Right atrium auricular region (tissue), 2 donors: ENCODE measurements at regions not wholly inside any gene's neighbourhood (a gene's known extent, or its start where the extent isn't known, plus 50 kb on each side); places are given as distances from the start of the nearest gene placed in this dataset.

ENCODE experiments used
- DNase-seq: peaks from one replicate; pipeline ENCODE4 v3.0.0-alpha.2; 2019; ENCODE audit warnings: low spot score
- H3K27ac ChIP-seq, 2 donors: fragments of 200-600 bp; sonication (generic); 1 replicate in 1 of 2; 2 replicates in 1 of 2; pipeline ENCODE4 v1.5.1; 2016 to 2019
- H3K27me3 ChIP-seq, 2 donors: fragments of 200-600 bp; sonication (generic); one replicate each; pipeline versions ENCODE4 v1.5.1 to v1.6.0; 2017 to 2019
- H3K36me3 ChIP-seq: fragments of 200-600 bp; sonication (generic); one replicate; pipeline ENCODE4 v1.5.1; 2016
- H3K4me1 ChIP-seq, 2 donors: fragments of 200-600 bp; sonication (generic); one replicate each; pipeline versions ENCODE4 v1.5.1 to v1.6.0; 2017 to 2019
- H3K4me3 ChIP-seq, 2 donors: fragments of 200-600 bp; sonication (generic); 1 replicate in 1 of 2; 2 replicates in 1 of 2; pipeline ENCODE4 v1.5.1; 2017 to 2019; ENCODE audit warnings: mild to moderate bottlenecking in 1 of 2, moderate library complexity in 1 of 2
- H3K9me3 ChIP-seq, 2 donors: fragments of 200-600 bp; sonication (generic); one replicate each; pipeline ENCODE4 v1.5.1; 2019
- TF ChIP-seq, protein P1 (sequence below), 2 donors: fragments of 200-600 bp; sonication (generic); IDR thresholded peaks; one replicate each; pipeline ENCODE4 v1.5.1; 2019; ENCODE audit warnings: antibody characterized with exemption in 2 of 2

DNA sequence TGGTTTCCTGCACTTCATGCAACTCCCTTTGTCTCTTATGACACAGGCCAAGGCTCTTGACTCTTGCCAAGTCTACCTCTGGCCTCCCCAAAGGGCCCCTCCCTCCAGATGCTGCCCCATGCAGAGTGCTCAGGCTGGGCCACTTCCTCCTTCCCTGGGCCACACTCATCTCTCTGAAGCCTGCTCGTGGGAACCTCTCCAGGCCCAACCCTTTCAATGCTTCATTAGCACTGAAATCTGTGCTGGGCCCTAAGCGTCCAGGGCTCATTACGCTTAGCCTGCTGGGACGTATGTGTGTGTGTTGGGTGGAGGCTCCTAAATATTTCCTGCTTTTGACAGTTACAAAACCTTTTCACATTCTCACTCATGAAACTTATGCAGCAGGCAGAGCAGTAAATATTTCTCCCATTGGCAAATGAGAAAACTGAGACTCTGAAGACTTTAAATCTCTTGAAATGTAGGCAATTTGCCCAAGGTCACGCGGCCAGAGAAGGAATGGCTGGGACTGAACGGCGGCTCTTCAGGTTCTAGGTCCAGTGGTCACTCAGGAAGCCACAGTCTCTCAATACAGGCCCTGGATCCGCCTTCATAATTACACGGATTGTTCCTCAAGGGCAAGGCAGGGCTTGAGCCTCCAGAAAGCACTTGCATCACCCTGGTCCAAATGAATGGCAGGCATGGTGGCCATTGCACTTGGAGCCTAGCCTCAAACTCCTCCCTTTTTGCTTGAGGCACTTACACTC lies 241.7 kb upstream of the HES1 start:
- Histone ChIP-seq H3K36me3 (no peaks in the 10 kb centered on the region), H3K27me3 (no peaks in the 10 kb centered on the region), H3K4me3 (no peak overlapping the region), H3K9me3 (no peaks in the 10 kb centered on the region), H3K27ac (peak overlapping the region in 1 of 2 donors; percentile 31), H3K4me1 (no peaks in the 10 kb centered on the region)
- no peak for DNase-seq
- TF ChIP-seq, protein P1, sequence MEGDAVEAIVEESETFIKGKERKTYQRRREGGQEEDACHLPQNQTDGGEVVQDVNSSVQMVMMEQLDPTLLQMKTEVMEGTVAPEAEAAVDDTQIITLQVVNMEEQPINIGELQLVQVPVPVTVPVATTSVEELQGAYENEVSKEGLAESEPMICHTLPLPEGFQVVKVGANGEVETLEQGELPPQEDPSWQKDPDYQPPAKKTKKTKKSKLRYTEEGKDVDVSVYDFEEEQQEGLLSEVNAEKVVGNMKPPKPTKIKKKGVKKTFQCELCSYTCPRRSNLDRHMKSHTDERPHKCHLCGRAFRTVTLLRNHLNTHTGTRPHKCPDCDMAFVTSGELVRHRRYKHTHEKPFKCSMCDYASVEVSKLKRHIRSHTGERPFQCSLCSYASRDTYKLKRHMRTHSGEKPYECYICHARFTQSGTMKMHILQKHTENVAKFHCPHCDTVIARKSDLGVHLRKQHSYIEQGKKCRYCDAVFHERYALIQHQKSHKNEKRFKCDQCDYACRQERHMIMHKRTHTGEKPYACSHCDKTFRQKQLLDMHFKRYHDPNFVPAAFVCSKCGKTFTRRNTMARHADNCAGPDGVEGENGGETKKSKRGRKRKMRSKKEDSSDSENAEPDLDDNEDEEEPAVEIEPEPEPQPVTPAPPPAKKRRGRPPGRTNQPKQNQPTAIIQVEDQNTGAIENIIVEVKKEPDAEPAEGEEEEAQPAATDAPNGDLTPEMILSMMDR (IDR thresholded peaks at IDR 0.05) = no peak

DNA sequence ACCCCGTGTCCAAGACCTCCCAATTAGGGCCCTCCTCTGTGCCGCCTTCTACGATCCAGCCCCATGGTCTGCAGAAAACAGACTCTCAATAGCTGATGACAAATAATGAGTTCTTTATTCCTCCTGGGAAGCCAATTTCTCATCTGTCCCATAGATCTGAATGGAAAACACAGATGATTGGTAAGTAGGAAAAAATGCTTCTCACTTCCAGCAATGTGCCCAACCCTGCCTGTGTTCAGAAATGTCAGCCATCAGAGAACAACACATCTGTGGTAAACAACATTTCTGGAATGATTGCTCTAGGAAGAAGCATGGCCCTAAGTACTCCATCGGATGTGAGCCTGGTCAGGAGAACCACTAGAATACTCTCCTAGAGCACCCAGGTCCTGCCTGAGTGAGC lies 240.5 kb upstream of the HES1 start:
- H3K9me3 ChIP-seq = no peaks in the 10 kb centered on the region
- H3K36me3 ChIP-seq = no peaks in the 10 kb centered on the region
- H3K4me3 ChIP-seq = no peak overlapping the region
- H3K27me3 ChIP-seq = no peaks in the 10 kb centered on the region
- TF ChIP-seq, protein P1 (IDR thresholded peaks at IDR 0.05) = no peak
- DNase-seq = no peak
- H3K27ac ChIP-seq = no peak overlapping the region
- no peaks in the 10 kb centered on the region for H3K4me1 ChIP-seq

DNA sequence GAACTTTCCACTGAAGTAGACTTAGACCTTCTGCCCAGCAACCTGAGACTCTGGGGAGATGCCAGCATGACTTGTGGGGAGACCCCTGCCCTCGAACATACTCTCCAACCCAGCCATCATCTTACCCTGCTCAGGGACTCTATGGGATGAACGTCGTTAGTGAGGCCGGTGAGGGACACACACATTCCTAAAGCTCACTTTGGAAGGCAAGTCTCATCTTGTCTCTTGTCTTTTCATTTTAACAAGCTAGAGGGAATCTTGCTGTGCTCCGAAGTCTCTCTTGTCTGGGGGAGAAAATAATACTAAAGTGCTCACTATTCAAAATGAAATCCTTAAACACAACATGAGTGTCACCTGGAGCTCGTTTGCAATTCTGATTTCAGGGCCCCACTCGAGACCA lies 239.5 kb upstream of the HES1 start:
- no peaks in the 10 kb centered on the region for H3K36me3 ChIP-seq
- TF ChIP-seq, protein P1 (IDR thresholded peaks at IDR 0.05) = no peak
- no peak overlapping the region for H3K4me3 ChIP-seq
- H3K27me3 ChIP-seq = no peaks in the 10 kb centered on the region
- peaks cover 0 to 5% of the 10 kb centered on the region in 2 donors for H3K9me3 ChIP-seq
- H3K27ac ChIP-seq = no peak overlapping the region
- no peak for DNase-seq
- H3K4me1 ChIP-seq = no peaks in the 10 kb centered on the region

GRCh38 chr3:193897288-193897687 lies 238.7 kb upstream of the HES1 start:
- H3K27ac ChIP-seq = no peak overlapping the region
- H3K9me3 ChIP-seq = peaks cover 0 to 5% of the 10 kb centered on the region in 2 donors
- no peaks in the 10 kb centered on the region for H3K4me1 ChIP-seq
- no peaks in the 10 kb centered on the region for H3K36me3 ChIP-seq
- TF ChIP-seq, protein P1 (IDR thresholded peaks at IDR 0.05) = no peak
- peak overlapping the region in 1 of 2 donors; percentile 3 for H3K4me3 ChIP-seq
- no peaks in the 10 kb centered on the region for H3K27me3 ChIP-seq
- peak; percentile 83 for DNase-seq

DNA sequence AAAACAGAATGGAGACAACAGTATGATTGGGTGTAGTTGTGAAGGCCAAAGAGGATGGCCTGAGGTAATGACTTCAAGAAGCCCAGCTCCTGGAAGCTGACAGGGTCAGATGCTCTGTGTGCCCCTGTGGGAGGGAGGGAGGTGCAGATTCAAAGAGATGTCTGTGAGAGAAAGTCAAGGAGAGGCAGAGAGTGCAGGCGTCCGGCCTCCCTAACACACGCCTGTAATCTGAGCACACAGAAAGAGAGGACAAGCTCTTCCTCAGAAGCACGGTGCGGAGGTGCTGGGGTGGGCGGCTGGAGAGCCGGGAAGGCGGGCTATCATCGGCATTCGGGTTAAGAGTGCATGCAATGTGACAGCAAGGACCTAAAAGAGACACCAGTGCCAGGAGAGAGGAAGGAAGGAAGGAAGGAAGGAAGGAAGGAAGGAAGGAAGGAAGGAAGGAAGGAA lies 238.2 kb upstream of the HES1 start:
- TF ChIP-seq, protein P1 (IDR thresholded peaks at IDR 0.05) = no peak
- Histone ChIP-seq H3K36me3 (no peaks in the 10 kb centered on the region), H3K27me3 (no peaks in the 10 kb centered on the region), H3K27ac (no peak overlapping the region), H3K4me3 (peak overlapping the region in 1 of 2 donors; percentile 3), H3K9me3 (peaks cover 0 to 5% of the 10 kb centered on the region in 2 donors), H3K4me1 (no peaks in the 10 kb centered on the region)
- no peak for DNase-seq

- H3K27ac ChIP-seq = no peak overlapping the region
- TF ChIP-seq, protein P1 (IDR thresholded peaks at IDR 0.05) = no peak
- H3K4me3 ChIP-seq = no peak overlapping the region
- no peaks in the 10 kb centered on the region for H3K36me3 ChIP-seq
- H3K4me1 ChIP-seq = no peaks in the 10 kb centered on the region
- H3K9me3 ChIP-seq = peaks cover 0 to 5% of the 10 kb centered on the region in 2 donors
- H3K27me3 ChIP-seq = no peaks in the 10 kb centered on the region
- no peak for DNase-seq
Measured at GRCh38 chr3:193899001-193899400, 236.9 kb upstream of the HES1 start.
